Activated CD4-positive, CD25-positive, alpha-beta regulatory T cell treated with anti-CD3 and anti-CD28 coated beads, Interleukin-2, amount 50 U/mL, for 16 hours (primary cell): ENCODE measurements at regions not wholly inside any gene's neighbourhood (a gene's known extent, or its start where the extent isn't known, plus 50 kb on each side); places are given as distances from the start of the nearest gene placed in this dataset.

Experiments
- DNase-seq: peaks from one replicate; pipeline ENCODE4 v3.0.0-alpha.2; 2020; ENCODE audit warnings: low read depth, low spot score

DNA sequence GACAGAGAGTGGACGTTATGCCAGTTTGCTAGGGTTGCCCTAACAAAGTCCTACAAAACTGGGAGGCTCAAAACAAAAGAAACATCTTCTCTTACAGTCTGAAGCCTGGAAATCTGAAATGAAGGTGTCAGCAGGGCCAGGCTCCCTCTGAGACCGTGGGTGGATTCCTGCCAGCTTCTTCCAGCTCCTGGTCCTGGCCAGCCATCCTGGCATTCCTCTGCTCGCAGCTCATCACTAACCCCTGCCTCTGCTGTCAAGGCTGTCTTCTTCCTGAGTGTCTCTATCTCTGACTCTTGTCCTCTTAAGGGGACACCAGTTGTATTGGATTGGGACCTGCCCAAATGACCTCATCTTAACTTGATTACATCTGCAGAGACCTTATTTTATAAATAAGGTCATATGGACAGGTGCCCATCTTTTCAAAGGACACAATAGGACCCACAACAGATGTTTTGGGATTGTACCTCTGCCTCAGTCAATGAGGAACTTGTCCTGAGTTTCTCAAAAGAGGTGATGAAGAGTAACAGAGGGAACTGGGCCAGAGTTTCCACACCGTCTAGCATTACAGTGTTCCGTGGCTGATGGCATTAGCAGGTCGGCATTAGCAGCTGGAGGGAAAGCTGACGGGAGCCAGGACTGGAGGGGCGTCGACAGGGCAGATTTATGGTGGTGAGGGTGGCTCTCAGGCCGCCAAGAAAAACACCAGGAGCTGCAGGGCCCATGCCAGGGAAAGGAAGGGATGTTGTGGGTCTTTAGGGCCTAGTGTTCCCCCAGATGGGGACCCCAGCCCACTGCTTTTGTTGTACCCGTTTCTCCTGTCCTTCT is 157.3 kb downstream of the TBXT start:
- DNase-seq = no peak

DNA sequence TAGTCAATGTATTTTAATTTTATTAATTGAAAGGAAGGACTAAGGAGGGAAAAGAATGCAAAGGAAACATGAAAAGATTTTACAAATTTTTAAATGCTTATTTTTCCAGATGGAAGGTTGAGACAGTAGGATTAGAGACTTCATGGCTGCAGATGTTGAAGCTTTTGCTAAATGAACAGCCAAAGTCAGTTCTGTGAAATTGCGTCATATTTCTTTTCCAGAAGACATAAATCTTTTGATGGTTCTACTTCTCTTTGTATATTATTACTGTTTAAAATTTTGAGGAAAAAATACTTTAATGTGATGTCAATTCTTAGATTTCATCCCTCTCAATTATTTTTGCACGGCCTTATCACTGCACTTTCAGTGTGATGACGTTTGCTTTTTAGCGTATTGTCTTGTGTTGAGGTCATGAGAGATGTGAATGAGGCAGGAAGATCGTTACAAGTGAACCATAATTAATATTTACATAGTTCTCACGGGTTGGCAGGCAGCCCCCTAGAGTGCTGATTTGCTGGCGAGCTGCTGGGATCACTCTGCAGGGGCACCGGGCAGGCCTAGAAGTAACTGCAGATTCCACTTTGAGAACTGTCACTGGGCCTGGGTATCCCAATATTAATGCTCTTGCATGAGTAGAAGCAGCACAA is 158.1 kb downstream of the TBXT start:
- no peak for DNase-seq

DNA sequence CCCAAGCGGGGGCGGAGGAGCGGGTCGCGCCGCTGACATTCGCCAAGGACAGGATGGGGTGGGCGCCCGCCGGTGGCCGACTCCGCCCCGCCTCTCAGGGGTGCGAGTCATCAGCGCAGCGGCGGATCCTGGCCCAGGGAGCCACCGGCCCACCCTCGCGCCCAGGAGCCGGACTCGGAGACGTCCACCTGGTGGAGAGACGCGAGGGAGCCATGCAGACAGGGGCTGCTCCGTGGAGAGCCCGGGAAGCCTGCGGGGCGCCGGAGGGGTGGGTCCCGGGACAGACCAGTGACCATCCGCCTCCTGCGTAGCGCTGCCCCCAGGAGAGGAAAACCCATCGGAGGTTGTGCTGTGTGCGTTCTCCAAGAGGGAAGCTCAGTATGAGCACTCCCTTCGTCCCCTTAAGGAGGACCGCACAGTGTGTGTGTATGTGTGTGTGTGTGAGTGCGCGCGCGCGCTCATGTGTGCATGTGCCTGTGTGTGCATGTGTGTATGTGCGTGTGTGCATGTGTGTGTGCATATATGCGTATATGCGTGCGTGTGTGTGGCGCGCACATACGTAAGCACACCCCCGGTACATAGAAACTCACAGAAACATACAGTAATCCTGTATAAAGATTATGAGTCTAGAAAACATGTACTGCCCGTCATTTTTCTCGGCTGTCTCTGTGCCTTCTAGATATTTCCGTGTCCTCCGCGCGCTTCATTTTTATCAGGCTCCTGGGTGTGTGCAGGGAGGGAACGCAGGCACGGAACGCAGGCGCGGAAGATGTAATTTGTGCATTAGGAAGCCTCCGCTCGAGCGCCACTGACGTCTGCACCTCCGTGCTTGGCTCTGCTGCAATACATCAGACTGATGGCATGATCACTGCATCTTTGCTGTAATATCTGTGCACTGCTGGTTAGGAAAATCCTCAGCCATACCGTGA is 158.9 kb downstream of the TBXT start:
- DNase-seq = no peak

DNA sequence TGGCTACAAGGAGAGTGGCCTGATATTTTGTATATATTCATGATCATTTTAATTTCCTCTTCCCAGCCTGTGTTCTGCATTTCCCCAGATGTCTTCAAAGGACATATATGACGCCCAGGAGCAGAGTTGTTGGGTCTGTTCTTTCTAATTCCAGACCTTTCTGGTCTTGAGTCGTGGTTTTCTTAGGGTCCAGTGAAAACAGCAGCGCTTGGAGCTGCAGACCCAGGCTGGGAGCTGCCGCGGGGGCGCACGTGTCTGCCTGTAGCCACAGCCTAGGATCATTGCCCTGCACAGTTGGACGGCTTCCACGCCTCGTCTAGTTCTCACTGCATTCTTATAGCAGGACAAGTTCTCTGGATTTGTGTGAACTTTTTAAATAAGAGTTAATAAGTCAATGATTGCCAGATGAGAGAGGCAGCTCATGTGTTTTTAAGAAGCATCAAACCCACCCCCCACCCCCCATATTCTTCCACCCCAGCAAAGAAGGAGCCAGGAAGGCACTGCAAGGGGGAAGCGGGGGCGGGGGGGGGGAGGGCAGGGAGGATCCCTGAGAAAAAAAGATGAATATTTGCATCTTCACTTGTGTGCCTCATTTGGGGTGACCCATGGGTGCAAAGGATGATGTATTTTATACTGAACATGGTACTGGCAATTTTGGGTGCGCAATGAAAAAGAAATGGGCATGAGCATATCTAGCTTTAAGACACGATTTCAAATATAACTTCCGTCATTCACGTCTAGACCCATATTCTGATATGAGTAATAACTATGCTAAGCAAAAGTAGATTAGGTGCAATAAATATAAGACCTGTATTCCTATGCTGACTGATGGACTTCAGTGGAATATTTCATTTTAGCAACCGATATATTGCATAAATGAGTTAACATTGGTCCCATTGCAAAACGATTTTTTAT is 160.0 kb downstream of the TBXT start:
- DNase-seq = no peak

DNA sequence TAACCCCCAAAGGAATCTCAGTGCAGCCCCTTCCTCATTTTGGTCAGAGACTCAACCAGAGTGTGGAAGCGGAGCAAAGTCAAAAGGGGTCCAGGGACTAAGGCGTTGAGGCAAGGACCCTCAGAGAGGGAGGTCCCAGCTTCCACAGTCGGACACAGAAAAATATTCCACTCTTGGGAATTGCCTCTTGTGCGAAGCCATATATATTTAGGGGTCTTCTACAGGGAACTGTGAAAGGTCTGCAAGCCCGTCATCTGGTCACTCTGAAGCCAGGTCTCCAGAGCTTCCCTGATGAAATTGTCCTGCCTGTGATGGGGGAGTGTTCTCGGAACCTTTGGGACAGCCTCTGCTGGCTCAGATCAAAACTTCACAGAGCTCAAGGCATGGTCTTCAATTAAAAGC is 160.8 kb downstream of the TBXT start:
- DNase-seq = no peak

DNA sequence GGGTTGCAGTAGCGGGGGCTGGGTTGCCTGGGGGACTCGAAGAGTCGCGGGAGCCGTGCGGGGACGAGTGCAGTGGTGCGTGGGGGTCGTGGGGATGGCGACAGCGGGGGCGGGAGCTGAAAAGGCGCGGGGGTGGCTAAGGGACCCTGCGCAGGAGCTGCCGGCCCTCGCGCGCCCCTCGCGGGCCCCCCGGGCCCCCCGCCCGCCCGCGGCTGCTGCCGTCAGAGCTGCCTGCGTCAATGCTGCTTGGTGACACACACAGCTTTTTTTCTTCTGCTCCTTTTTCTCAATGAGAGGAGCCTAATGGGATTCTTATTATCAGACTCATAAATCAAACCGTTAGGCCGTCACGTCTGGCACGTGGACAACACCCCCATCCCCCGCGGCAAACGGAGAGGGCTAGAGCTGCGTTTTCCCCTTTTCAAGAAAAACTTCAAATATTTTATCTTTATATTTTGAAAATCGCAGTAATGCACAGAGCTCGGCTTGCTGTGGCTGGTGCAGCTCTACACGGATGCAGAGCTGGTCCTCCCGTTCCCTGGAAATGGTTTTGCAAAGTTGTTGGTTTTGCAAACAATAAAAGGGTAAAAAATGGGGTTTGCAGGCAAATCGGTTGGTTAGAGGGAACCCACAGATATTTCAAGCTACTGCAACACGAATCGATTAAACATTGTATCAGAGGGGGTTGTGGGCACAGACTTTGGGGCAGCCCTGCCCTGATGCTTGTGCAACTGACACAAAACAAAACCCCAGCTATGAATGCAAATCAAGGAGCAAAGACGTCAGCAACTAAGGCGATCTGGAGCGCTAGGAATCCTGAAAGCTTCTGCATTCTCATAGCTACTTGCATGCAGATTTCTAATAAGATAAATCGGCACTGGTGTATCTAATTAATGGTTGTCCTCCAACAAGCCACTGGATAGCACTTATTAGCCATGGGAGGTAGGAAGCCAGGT is 161.4 kb downstream of the TBXT start:
- DNase-seq = no peak

DNA sequence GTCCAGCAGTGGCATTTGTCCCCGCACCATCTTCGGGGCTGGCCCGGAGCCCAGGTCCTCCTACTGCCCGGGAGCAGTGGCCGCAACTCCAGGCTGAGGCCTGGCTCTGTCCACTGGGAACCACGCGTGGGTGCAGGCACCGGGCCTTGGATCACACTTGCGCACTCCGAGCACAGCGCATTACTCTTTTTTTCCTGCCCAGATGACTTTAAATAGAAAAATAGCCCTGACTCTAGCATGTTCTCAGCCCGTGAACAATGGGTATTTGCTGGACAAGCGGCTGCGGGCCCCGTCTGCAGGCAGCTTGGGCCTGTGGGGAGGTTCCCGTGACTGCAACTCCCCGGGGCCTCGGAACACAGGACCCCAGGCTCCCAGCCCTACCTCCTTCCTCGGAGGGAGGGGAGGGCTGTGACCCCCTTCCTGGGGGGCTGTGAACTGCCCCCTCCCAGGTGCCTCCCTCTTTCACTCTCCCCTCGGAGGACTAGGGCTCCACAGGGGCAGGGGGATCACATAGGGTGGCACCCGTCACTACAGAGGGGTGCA is 162.2 kb downstream of the TBXT start:
- DNase-seq = no peak

DNA sequence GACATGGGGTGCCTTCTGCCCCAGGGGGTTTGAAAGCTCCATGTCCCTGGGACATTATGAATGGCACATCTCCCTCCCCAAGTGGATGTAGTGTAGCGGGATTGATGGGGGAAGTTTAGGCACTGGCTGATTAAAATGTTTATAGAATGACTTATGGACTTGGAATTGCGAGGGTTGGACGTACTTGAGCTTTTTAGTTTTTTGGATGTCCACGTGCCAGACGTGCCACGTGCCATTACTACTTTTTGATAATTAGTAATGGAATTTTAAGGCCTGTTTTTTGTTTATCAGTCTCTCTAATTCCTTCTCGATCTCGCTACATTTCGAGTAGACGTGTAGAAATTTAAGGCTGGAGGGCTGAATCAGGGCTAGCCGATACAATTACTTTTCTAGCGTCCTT is 162.8 kb downstream of the TBXT start:
- no peak for DNase-seq

DNA sequence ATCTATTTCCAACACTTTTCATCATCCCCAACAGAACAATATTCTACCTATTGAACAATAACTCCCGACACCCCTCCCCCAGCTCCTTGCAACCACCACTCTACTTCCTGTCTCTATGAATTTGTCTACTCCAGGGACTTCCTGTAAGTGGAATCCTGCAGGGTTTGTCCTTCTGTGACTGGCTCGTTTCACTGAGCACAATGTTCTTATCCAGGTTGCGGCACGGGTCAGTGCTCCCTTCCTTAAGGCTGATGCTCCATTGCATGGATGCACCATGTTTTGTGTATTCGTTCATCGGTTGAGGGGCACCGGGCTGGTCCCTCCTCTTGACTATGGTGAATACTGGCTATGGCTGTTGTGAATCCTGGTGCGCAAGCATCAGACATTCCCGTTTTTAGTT is 163.2 kb downstream of the TBXT start:
- DNase-seq = no peak

DNA sequence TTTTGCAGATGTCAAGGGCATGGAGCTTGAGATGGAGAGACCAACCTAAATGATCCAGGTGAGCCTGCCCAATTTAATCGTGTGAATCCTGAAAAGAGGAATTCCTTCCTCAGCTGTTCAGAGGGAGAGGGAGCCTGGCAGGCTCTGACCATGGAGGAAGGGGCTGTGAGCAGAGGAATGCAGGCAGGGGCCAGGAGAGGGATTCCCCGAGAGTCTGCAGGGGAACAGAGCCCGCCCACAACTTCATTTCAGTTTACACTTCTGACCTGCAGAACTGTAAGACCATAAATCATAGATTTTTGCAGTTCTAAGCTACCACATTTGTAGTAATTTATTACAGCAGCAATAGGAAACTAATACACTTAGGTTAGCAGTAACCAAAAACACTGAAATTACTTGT is 164.1 kb downstream of the TBXT start:
- DNase-seq = no peak

DNA sequence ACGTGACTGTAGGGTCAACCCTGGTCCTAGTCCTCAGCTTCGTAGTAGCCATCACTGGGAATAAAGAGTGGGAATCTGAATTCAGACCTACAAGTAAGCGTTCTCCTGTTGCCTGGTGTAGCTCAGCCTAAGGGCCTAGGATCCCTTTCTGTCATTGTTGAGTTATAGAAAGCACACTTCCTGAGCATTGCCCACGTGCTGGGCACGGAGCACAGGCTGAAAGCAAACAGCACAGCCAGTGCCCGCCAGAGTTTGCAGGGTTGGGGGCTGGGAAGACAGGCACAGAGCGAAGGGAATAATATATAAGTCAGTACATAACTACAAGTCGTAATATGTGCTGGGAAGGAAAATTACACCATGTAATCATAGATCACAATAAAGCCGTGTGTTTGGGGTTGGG is 166.3 kb downstream of the TBXT start:
- DNase-seq = no peak

DNA sequence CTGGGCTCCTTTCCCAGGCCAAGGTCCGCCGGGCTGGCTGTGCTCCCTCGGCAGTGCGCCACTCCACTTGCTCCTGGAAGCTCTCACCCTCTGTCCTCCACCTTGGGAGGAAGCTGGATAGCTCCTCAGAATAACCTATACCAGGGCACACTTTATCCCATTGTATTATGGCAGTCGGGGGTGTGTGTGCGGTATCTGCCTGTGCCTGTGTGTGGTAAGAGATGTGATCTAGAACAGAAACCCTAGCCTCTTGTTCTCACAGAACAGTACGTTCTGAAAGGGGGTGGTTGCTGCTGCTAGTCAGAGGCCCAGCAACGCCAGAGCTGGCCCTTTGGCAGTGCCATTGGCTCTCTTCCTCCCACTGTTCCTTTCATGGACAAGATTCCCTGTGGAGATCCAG is 168.4 kb downstream of the TBXT start:
- no peak for DNase-seq

DNA sequence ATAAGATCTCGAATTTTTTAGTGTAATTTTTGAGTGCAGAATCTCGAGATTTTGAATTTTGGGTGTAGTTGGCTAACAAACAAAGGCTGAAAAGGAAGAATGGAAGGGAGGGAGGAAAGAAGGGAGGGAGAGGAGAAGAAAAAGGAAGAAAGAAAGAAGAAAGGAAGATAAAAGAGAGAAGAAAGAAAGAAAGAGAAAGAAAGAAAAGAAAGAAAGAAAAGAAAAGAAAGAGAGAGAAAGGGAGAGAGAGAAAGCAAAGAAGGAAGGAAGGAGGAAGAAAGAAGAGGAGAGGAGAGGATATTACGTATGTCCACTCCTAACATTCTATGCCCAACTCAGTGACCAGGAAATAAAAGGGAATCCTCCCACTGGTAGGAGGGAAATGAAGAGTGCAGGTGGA is 169.6 kb downstream of the TBXT start:
- DNase-seq = no peak

DNA sequence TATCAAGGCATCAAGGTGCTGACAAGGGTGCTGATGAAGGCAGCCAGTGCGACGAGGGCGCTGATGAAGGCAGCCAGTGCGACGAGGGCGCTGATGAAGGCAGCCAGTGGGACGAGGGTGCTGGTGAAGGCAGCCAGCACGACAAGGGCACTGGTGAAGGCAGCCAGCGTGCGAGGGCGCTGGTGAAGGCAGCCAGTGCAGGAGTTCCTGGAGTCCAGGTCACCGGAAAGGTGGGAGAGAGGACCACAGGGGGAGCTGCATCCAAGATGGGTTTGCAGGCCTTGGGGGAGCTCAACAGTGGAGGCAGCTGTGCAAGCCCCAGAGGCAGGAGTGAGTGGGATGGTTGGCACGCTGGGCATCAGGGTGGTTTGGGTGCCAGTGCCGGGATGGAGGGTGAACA is 176.3 kb downstream of the TBXT start:
- DNase-seq = no peak

DNA sequence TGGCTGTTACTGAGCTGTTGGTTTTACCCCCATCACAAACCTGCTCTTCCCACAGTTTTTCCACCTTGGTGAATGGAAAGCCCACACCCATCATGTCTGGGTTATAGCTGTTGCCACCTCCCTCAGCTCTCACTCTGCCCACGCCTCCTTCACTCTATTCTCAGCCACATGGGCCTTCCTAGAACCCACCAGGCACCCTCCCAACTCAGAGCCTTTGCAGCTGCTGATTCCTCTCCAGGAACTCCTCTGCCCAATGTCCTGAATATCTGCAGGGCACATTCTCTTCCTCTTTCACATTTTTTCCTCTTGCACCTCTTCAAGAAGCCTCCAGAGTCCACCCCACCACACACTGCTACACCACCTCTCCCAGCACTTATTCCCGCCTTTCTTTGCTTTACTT is 177.4 kb downstream of the TBXT start:
- no peak for DNase-seq

DNA sequence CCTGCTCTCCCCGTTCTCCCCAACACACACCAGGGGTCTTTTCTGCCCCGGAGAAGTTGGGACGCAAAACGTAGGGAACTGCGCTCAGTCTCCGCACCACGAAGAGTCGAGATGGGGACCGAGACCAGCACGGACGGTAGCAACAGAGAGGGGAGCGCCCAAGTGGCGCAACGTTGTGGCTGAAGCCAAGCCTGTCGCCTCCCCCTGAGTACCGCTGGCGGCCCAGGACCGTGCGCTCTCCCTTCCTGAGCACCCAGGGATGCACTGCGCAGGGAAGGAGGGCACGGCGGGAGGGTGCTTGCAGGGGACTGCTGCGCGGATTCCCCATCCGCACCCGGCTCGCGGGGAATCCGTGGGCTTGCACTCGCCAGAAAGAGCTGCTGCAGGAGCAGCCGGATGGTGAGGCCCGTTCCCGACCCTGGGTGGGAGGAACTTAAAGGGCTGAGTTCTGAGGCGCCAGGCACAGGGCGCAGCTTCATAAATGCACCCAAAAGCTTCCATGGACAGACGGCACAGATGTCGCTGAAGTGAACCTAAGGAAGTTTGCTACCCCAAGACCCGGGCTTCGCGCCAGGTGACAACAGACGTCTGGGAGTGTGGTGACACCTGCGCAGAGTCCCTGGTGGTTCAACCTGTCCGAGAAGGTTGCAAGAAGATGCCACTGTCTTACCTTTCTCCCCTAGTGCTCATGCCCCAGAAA is 178.7 kb downstream of the TBXT start:
- DNase-seq = no peak

DNA sequence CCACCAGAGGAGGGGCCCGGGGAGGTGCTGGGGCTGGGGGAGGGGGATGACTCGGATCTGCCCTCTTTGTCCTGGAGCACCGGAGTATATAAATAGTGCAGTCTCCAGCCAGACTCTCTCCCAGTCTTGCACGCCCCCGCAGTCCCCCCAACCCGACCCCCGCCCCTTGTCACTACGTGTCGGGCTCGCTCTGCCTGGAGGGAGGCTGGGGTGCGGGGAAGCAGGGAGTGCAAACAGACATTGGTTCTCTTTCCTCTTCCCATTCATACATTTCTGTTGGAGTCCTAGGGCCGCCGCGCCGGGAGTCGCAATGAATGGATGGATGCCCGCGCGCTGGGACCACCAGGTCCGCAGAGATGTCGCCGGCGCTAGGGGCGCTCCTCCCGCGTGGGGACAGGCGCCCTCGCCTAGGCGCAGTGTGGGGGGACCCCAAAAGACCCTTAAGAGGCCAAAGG is 179.3 kb downstream of the TBXT start:
- DNase-seq = no peak

DNA sequence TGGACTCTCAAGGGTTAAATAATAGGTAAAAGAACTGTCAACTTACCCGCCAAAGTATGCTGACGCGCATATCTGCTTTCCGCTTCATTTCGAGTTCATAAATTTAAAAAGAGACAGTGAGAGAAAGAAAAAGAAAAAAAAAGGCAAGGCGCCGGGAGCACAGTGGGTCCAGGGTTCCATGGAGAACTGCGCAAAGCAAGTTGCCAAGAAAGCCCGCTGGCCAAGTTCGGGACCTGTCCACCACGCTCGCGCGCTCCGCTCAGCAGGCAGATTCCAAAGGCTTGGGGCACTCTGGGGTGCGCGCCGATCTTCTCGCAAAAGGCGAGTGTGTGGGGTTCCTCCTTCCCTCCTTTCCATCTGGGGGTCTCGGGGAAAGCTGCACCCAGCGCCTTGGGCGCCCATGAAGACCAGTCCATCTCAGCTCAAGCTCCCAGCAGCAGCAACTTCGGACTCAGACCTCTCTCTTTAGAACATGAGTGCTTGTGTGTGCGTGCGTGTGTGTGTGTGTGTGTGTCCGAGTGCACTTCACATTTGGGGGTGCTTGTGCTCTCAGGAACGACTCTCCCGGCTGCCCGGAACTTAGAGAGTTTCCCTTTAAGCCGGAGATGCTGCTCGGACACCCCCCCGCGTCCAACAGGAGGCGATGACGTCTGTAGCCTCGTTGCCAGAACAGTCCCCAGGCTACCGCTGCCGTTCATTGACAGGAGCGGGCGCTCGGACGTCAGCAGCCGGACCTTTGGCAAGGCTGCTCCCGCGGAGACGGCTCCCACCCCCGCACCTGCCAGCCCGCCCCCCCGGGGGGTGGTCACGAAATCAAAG is 180.0 kb downstream of the TBXT start:
- no peak for DNase-seq
